Chondrocyte (in vitro differentiated cells): ENCODE measurements at regions not wholly inside any gene's neighbourhood (a gene's known extent, or its start where the extent isn't known, plus 50 kb on each side); places are given as distances from the start of the nearest gene placed in this dataset.
"Not testable (repeated sequence)": the region's sequence is repeated elsewhere in the genome, so short reads cannot be mapped to it uniquely, and the experiment has no call there.

Experiments used
- DNase-seq: peaks from one replicate; pipeline ENCODE4 v3.0.0; 2021; ENCODE audit warnings: mixed read lengths, low spot score
- H3K27ac Mint-ChIP-seq: one replicate; pipeline ENCODE4 v1.8.0; 2021; ENCODE audit warnings: mild to moderate bottlenecking, moderate library complexity, mixed read lengths; ENCODE audit not compliant: unreplicated experiment
- H3K27me3 Mint-ChIP-seq: 2 replicates; pipeline ENCODE4 v1.8.0; 2021; ENCODE audit warnings: low read depth, mixed read lengths
- H3K36me3 Mint-ChIP-seq: 2 replicates; pipeline ENCODE4 v1.8.0; 2021; ENCODE audit warnings: low read depth, mixed read lengths
- H3K4me1 Mint-ChIP-seq: 2 replicates; pipeline ENCODE4 v1.8.0; 2021; ENCODE audit warnings: low read depth, mild to moderate bottlenecking, mixed read lengths
- H3K4me3 Mint-ChIP-seq: one replicate; pipeline ENCODE4 v1.8.0; 2021; ENCODE audit warnings: mild to moderate bottlenecking, moderate library complexity, mixed read lengths; ENCODE audit not compliant: unreplicated experiment
- H3K9me3 Mint-ChIP-seq: 2 replicates; pipeline ENCODE4 v1.8.0; 2021; ENCODE audit warnings: low read depth, mixed read lengths
- CTCF ChIP-seq: fragments of 200-600 bp; sonication (generic); IDR thresholded peaks from 2 replicates; pipeline ENCODE4 v1.5.0; 2021; ENCODE audit warnings: antibody characterized with exemption, mild to moderate bottlenecking, moderate library complexity

- H3K36me3 Mint-ChIP-seq, DNase-seq, H3K27me3 Mint-ChIP-seq, H3K9me3 Mint-ChIP-seq, H3K4me3 Mint-ChIP-seq, H3K27ac Mint-ChIP-seq: not testable (repeated sequence)
- peaks cover 26% of the 10 kb centered on the region for H3K4me1 Mint-ChIP-seq
- peak; percentile 26 for TF ChIP-seq CTCF
Observed at GRCh38 chr6:113689620-113690019, 167.5 kb upstream of the MARCKS start.

GRCh38 chr6:113690281-113691259 is 166.6 kb upstream of the MARCKS start:
- no peak overlapping the region for H3K4me3 Mint-ChIP-seq
- H3K4me1 Mint-ChIP-seq = peaks cover 32% of the 10 kb centered on the region
- no peaks in the 10 kb centered on the region for H3K36me3 Mint-ChIP-seq
- H3K27ac Mint-ChIP-seq = peak overlapping the region; percentile 78
- no peaks in the 10 kb centered on the region for H3K9me3 Mint-ChIP-seq
- DNase-seq = no peak
- H3K27me3 Mint-ChIP-seq = no peaks in the 10 kb centered on the region
- no peak for TF ChIP-seq CTCF

- Mint-ChIP-seq H3K4me1 (peaks cover 39% of the 10 kb centered on the region), H3K4me3 (no peak overlapping the region), H3K9me3 (no peaks in the 10 kb centered on the region), H3K36me3 (no peaks in the 10 kb centered on the region), H3K27me3 (no peaks in the 10 kb centered on the region), H3K27ac (peak overlapping the region; percentile 41)
- DNase-seq = no peak
- TF ChIP-seq CTCF = no peak
Observed at GRCh38 chr6:113691260-113691656, 165.9 kb upstream of the MARCKS start.

- DNase-seq = no peak
- Mint-ChIP-seq H3K36me3 (no peaks in the 10 kb centered on the region), H3K27ac (peak overlapping the region; percentile 82), H3K4me1 (peaks cover 57% of the 10 kb centered on the region), H3K27me3 (no peaks in the 10 kb centered on the region), H3K9me3 (no peaks in the 10 kb centered on the region), H3K4me3 (no peak overlapping the region)
- no peak for TF ChIP-seq CTCF
Observed at GRCh38 chr6:113693851-113694250, 163.3 kb upstream of the MARCKS start.

GRCh38 chr6:113694278-113695077 is 162.7 kb upstream of the MARCKS start:
- no peak for DNase-seq
- Mint-ChIP-seq H3K27me3 (no peaks in the 10 kb centered on the region), H3K9me3 (no peaks in the 10 kb centered on the region), H3K4me3 (no peak overlapping the region), H3K4me1 (peaks cover 58% of the 10 kb centered on the region), H3K36me3 (no peaks in the 10 kb centered on the region), H3K27ac (peak overlapping the region; percentile 82)
- TF ChIP-seq CTCF = no peak
